H1 (cell line): ENCODE measurements at regions not wholly inside any gene's neighbourhood (a gene's known extent, or its start where the extent isn't known, plus 50 kb on each side); places are given as distances from the start of the nearest gene placed in this dataset.

Experiments used
- CTCF ChIA-PET: fragments of 300-600 bp; sonication (Branson Sonifier 250); formaldehyde crosslinking; loops from one replicate; lab custom pipeline; 2021; ENCODE audit not compliant: partially characterized antibody; lab: Charles Lee
- POLR2A ChIA-PET: fragments of 300-600 bp; sonication (Branson Sonifier 250); formaldehyde crosslinking; loops from one replicate; lab custom pipeline; 2021; ENCODE audit warnings: inconsistent platforms; ENCODE audit not compliant: partially characterized antibody; lab: Charles Lee
- DNase-seq, 2 experiments: peaks; one replicate each; pipeline versions ENCODE4 v3.0.0 to v3.0.0-alpha.2; 2010 to 2022; ENCODE audit warnings: low spot score in 2 of 2, low read depth in 1 of 2, mixed read lengths in 1 of 2
- FAIRE-seq: peaks from 2 replicates; lab custom pipeline; 2011; peaks lifted over from hg19 to GRCh38; lab: Jason Lieb, UNC
- H2AFZ ChIP-seq: 2 replicates; pipeline ENCODE4 v1.8.1; 2012; ENCODE audit warnings: low read length, inconsistent platforms
- H2AK5ac ChIP-seq: 2 replicates; pipeline ENCODE4 v1.6.1; 2013; ENCODE audit warnings: low read depth, low read length
- H2BK120ac ChIP-seq: replicated peaks from 2 replicates; pipeline ENCODE3; 2013; ENCODE audit warnings: low read depth, low read length, inconsistent platforms
- H2BK12ac ChIP-seq: 2 replicates; pipeline ENCODE4 v1.6.1; 2013; ENCODE audit warnings: low read depth, low read length
- H2BK15ac ChIP-seq: 2 replicates; pipeline ENCODE4 v1.6.1; 2013; ENCODE audit warnings: low read length
- H2BK20ac ChIP-seq: 2 replicates; pipeline ENCODE4 v1.6.1; 2013; ENCODE audit warnings: low read length
- H2BK5ac ChIP-seq: 2 replicates; pipeline ENCODE4 v1.6.1; 2013; ENCODE audit warnings: low read depth, low read length
- H3K14ac ChIP-seq: 2 replicates; pipeline ENCODE4 v1.6.1; 2013; ENCODE audit warnings: inconsistent platforms; ENCODE audit not compliant: insufficient read length
- H3K18ac ChIP-seq: 2 replicates; pipeline ENCODE4 v1.6.1; 2013; ENCODE audit warnings: low read length; ENCODE audit errors: extremely low read depth
- H3K23ac ChIP-seq: 2 replicates; pipeline ENCODE4 v1.6.1; 2013; ENCODE audit warnings: inconsistent platforms; ENCODE audit not compliant: insufficient read length
- H3K23me2 ChIP-seq: 2 replicates; pipeline ENCODE4 v1.6.1; 2013; ENCODE audit warnings: low read depth, low read length
- H3K27ac ChIP-seq: 2 replicates; pipeline ENCODE4 v1.6.1; 2011; ENCODE audit warnings: low read depth, low read length, inconsistent platforms
- H3K27me3 ChIP-seq, 4 experiments: replicated peaks in 1 of 4; 1 replicate in 1 of 4; 2 replicates in 3 of 4; pipeline versions ENCODE4 v1.6.1 to v1.8.1; 2011 to 2013; ENCODE audit warnings: low read length in 3 of 4, mild to moderate bottlenecking in 3 of 4, inconsistent platforms in 2 of 4, mixed read lengths in 2 of 4, moderate library complexity in 1 of 4; ENCODE audit not compliant: control insufficient read depth in 3 of 4, insufficient read depth in 3 of 4; ENCODE audit errors: extremely low read depth in 1 of 4
- H3K36me3 ChIP-seq, 4 experiments: 2 replicates each; pipeline versions ENCODE4 v1.6.1 to v1.8.1; 2011 to 2013; ENCODE audit warnings: mild to moderate bottlenecking in 4 of 4, low read length in 3 of 4, moderate library complexity in 2 of 4, control low read depth in 1 of 4, inconsistent platforms in 1 of 4; ENCODE audit not compliant: insufficient read depth in 4 of 4, control insufficient read depth in 2 of 4
- H3K4ac ChIP-seq: replicated peaks from 2 replicates; pipeline ENCODE3; 2013; ENCODE audit warnings: low read length, low read depth, mixed read lengths, inconsistent platforms; ENCODE audit not compliant: insufficient read length
- H3K4me1 ChIP-seq, 4 experiments: replicated peaks in 1 of 4; 1 replicate in 1 of 4; 2 replicates in 3 of 4; pipeline versions ENCODE4 v1.6.1 to v1.8.1; 2011 to 2013; ENCODE audit warnings: low read length in 3 of 4, inconsistent platforms in 2 of 4, mixed read lengths in 1 of 4; ENCODE audit not compliant: insufficient read depth in 4 of 4, control insufficient read depth in 3 of 4
- H3K4me2 ChIP-seq, 2 experiments: 2 replicates each; pipeline versions ENCODE4 v1.6.1 to v1.8.1; 2011 to 2013; ENCODE audit warnings: low read depth in 2 of 2, low read length in 2 of 2, control low read depth in 1 of 2, inconsistent platforms in 1 of 2, mild to moderate bottlenecking in 1 of 2; ENCODE audit not compliant: insufficient read depth in 1 of 2
- H3K4me3 ChIP-seq, 4 experiments: fragments of 200-600, 300-600 bp in 1 of 4; sonication (generic), shearing (Covaris generic), sonication (Bioruptor Twin) in 1 of 4; 2 replicates each; pipeline versions ENCODE4 v1.5.1 to v1.8.1; 2011 to 2016; ENCODE audit warnings: low read length in 4 of 4, low read depth in 3 of 4, control low read depth in 2 of 4, inconsistent platforms in 2 of 4, mild to moderate bottlenecking in 2 of 4, mixed read lengths in 1 of 4, moderate library complexity in 1 of 4; ENCODE audit not compliant: insufficient read depth in 2 of 4; ENCODE audit errors: extremely low read depth in 1 of 4
- H3K56ac ChIP-seq: replicated peaks from 2 replicates; pipeline ENCODE3; 2013; ENCODE audit warnings: low read depth, mild to moderate bottlenecking, mixed read lengths, low read length, inconsistent platforms; ENCODE audit not compliant: insufficient read length
- H3K79me1 ChIP-seq: 2 replicates; pipeline ENCODE4 v1.6.1; 2013; ENCODE audit warnings: low read depth, low read length, control low read depth
- H3K79me2 ChIP-seq, 2 experiments: 2 replicates each; pipeline versions ENCODE4 v1.6.1 to v1.8.1; 2012 to 2013; ENCODE audit warnings: low read length in 2 of 2, mild to moderate bottlenecking in 2 of 2, inconsistent platforms in 1 of 2; ENCODE audit not compliant: insufficient read depth in 2 of 2, control insufficient read depth in 1 of 2
- H3K9ac ChIP-seq, 4 experiments: replicated peaks in 1 of 4; 1 replicate in 1 of 4; 2 replicates in 3 of 4; pipeline versions ENCODE4 v1.6.1 to v1.8.1; 2011 to 2013; ENCODE audit warnings: low read depth in 3 of 4, low read length in 3 of 4, control low read depth in 2 of 4, mild to moderate bottlenecking in 2 of 4, moderate library complexity in 2 of 4, inconsistent platforms in 1 of 4; ENCODE audit errors: extremely low read depth in 1 of 4
- H3K9me3 ChIP-seq, 2 experiments: 2 replicates each; pipeline versions ENCODE4 v1.6.1 to v1.8.1; 2012 to 2013; ENCODE audit warnings: mild to moderate bottlenecking in 2 of 2, moderate library complexity in 2 of 2, control low read depth in 1 of 2, inconsistent platforms in 1 of 2, low read depth in 1 of 2, low read length in 1 of 2, mixed read lengths in 1 of 2; ENCODE audit not compliant: insufficient read depth in 2 of 2
- H4K20me1 ChIP-seq, 2 experiments: replicated peaks in 1 of 2; 2 replicates each; pipeline versions ENCODE3 to v1.8.1; 2011 to 2013; ENCODE audit warnings: inconsistent platforms in 2 of 2, low read length in 2 of 2, mild to moderate bottlenecking in 1 of 2; ENCODE audit not compliant: insufficient read depth in 2 of 2, control insufficient read depth in 1 of 2
- H4K5ac ChIP-seq: 2 replicates; pipeline ENCODE4 v1.6.1; 2013; ENCODE audit warnings: low read length, low read depth, mixed read lengths, inconsistent platforms; ENCODE audit not compliant: insufficient read length
- H4K8ac ChIP-seq: 2 replicates; pipeline ENCODE4 v1.8.0; 2013; ENCODE audit warnings: mild to moderate bottlenecking, moderate library complexity, low read length, inconsistent platforms; ENCODE audit not compliant: insufficient read depth; ENCODE audit errors: extremely low read depth
- H4K91ac ChIP-seq: replicated peaks from 2 replicates; pipeline ENCODE3; 2013; ENCODE audit warnings: low read length, mixed read lengths, inconsistent platforms; ENCODE audit not compliant: insufficient read length
- ATF3 ChIP-seq: IDR thresholded peaks from 2 replicates; pipeline ENCODE4 v1.6.1; 2011; ENCODE audit warnings: low read depth, mild to moderate bottlenecking, low read length; ENCODE audit not compliant: insufficient read depth
- BCL11A ChIP-seq, 2 experiments: IDR thresholded peaks; one replicate each; pipeline ENCODE4 v1.6.1; 2011; ENCODE audit warnings: low read depth in 2 of 2, low read length in 2 of 2, mild to moderate bottlenecking in 2 of 2
- CBX8 ChIP-seq: fragments of 300-800, 300-1000 bp; sonication (generic); IDR thresholded peaks from 2 replicates; pipeline ENCODE4 v1.7.1; 2016; ENCODE audit warnings: low read depth, low read length, borderline replicate concordance
- CHD1 ChIP-seq: IDR thresholded peaks from 2 replicates; pipeline ENCODE4 v1.6.1; 2012; ENCODE audit warnings: low read depth, low read length, improper control_type of control experiment
- GABPA ChIP-seq: IDR thresholded peaks from 2 replicates; pipeline ENCODE4 v1.6.1; 2011; ENCODE audit warnings: mild to moderate bottlenecking, low read length, moderate library complexity, borderline replicate concordance; ENCODE audit not compliant: insufficient read depth
- JUND ChIP-seq: IDR thresholded peaks from 2 replicates; pipeline ENCODE4 v1.6.1; 2011; ENCODE audit warnings: mild to moderate bottlenecking, improper control_type of control experiment, low read length
- KDM4A ChIP-seq: IDR thresholded peaks from one replicate; pipeline ENCODE4 v1.7.1; 2012; ENCODE audit warnings: low read depth, mild to moderate bottlenecking, moderate library complexity, low read length, inconsistent platforms; ENCODE audit not compliant: severe bottlenecking
- MAFK ChIP-seq: IDR thresholded peaks from 2 replicates; pipeline ENCODE4 v1.6.1; 2012; ENCODE audit warnings: low read depth, mild to moderate bottlenecking, improper control_type of control experiment, low read length
- NANOG ChIP-seq: IDR thresholded peaks from 2 replicates; pipeline ENCODE4 v1.6.1; 2011; ENCODE audit warnings: low read length, low read depth, mild to moderate bottlenecking, inconsistent platforms; ENCODE audit not compliant: insufficient read depth, poor library complexity, severe bottlenecking
- POLR2A ChIP-seq, 2 experiments: IDR thresholded peaks; 1 replicate in 1 of 2; 2 replicates in 1 of 2; pipeline ENCODE4 v1.6.1; 2011; ENCODE audit warnings: low read depth in 2 of 2, low read length in 2 of 2, mild to moderate bottlenecking in 2 of 2; ENCODE audit errors: control extremely low read depth in 1 of 2
- RAD21 ChIP-seq, 2 experiments: IDR thresholded peaks in 1 of 2; conservative IDR thresholded peaks in 1 of 2; 2 replicates each; pipeline ENCODE4 v1.6.1; 2011; ENCODE audit warnings: low read depth in 2 of 2, low read length in 2 of 2, improper control_type of control experiment in 1 of 2, inconsistent platforms in 1 of 2, mild to moderate bottlenecking in 1 of 2, moderate library complexity in 1 of 2
- RNF2 ChIP-seq: fragments of 200-900, 300-1000 bp; sonication (generic); IDR thresholded peaks from 2 replicates; pipeline ENCODE4 v1.7.1; 2016; ENCODE audit warnings: borderline replicate concordance, low read depth, mild to moderate bottlenecking, antibody characterized with exemption, low read length; ENCODE audit not compliant: poor library complexity, severe bottlenecking; ENCODE audit errors: missing control alignments
- SAP30 ChIP-seq: fragments of 300-600 bp; sonication (generic); IDR thresholded peaks from 2 replicates; pipeline ENCODE4 v1.7.1; 2012; ENCODE audit warnings: low read length, moderate library complexity, mild to moderate bottlenecking, inconsistent platforms; ENCODE audit not compliant: insufficient read depth, insufficient replicate concordance
- TCF12 ChIP-seq: IDR thresholded peaks from 2 replicates; pipeline ENCODE4 v1.6.1; 2011; ENCODE audit warnings: low read depth, mild to moderate bottlenecking, low read length
- WGBS, 2 experiments: shearing (Covaris generic) in 1 of 2; methylation state at CpG; one replicate each; pipeline versions ENCODE4 v1.1.6 to v1.1.7; 2013 to 2015; ENCODE audit warnings: low lambda C conversion rate in 2 of 2, mixed read lengths in 2 of 2, inconsistent platforms in 1 of 2, low coverage in 1 of 2, missing lambda C conversion rate in 1 of 2; ENCODE audit not compliant: insufficient replicate concordance in 2 of 2, insufficient coverage in 1 of 2, insufficient read length in 1 of 2; ENCODE audit errors: extremely low coverage in 1 of 2, missing lambda C conversion rate in 1 of 2; 5-methylcytosine and 5-hydroxymethylcytosine counted together

- H3K4me3 ChIP-seq: no peak overlapping the region
- H3K27me3 ChIP-seq: no peaks in the 10 kb centered on the region
- no peak overlapping the region for H2BK12ac ChIP-seq
- H3K23me2 ChIP-seq: no peaks in the 10 kb centered on the region
- H4K8ac ChIP-seq: no peak overlapping the region
- no peak overlapping the region for H2BK5ac ChIP-seq
- H3K9ac ChIP-seq: no peak overlapping the region
- no peak overlapping the region for H3K27ac ChIP-seq
- no peaks in the 10 kb centered on the region for H3K36me3 ChIP-seq
- no peaks in the 10 kb centered on the region for H4K20me1 ChIP-seq
- no peak overlapping the region for H3K56ac ChIP-seq
- H3K4ac ChIP-seq: no peak overlapping the region
- no peaks in the 10 kb centered on the region for H3K9me3 ChIP-seq
- H3K23ac ChIP-seq: no peak overlapping the region
- DNase-seq (no peak), FAIRE-seq (no peak)
- H3K4me1 ChIP-seq: no peaks in the 10 kb centered on the region
- no peaks in the 10 kb centered on the region for H3K79me1 ChIP-seq
- H2BK15ac ChIP-seq: no peak overlapping the region
- no peak overlapping the region for H2AFZ ChIP-seq
- H2BK20ac ChIP-seq: no peak overlapping the region
- H3K18ac ChIP-seq: no peak overlapping the region
- H2BK120ac ChIP-seq: no peak overlapping the region
- no peak overlapping the region for H4K91ac ChIP-seq
- no peak overlapping the region for H2AK5ac ChIP-seq
- no peak overlapping the region for H3K14ac ChIP-seq
- POLR2A ChIA-PET: no interaction called here
- 75% methylated on average over 6 of the region's 6 CpGs; no CpG with 5 or more reads in 1 of the 2 experiments for WGBS, 2 experiments
- CTCF ChIA-PET: interaction anchor here (1.2 kb wide), 1 partner anchor 19 kb away, joined by 4 read pairs; no protein-coding TSS in a partner anchor
- H3K79me2 ChIP-seq: no peaks in the 10 kb centered on the region
- H4K5ac ChIP-seq: no peak overlapping the region
- no peak overlapping the region for H3K4me2 ChIP-seq
- TF ChIP-seq RAD21 (IDR thresholded peaks at IDR 0.05 in 1 of 2, conservative IDR thresholded peaks at IDR 0.05 in 1 of 2; ENCODE audit: low read depth in 2 of 2, low read length in 2 of 2) (no peak), JUND (no peak), ATF3 (no peak), MAFK (no peak), TCF12 (no peak), CHD1 (no peak), NANOG (no peak), BCL11A (IDR thresholded peaks at IDR 0.05; ENCODE audit: low read depth in 2 of 2, low read length in 2 of 2) (no peak), CBX8 (no peak), GABPA (no peak), RNF2 (no peak), SAP30 (no peak), KDM4A (no peak), POLR2A (IDR thresholded peaks at IDR 0.05; ENCODE audit: control extremely low read depth in 1 of 2, low read depth in 2 of 2, low read length in 2 of 2) (no peak)
Measured at GRCh38 chr21:14718951-14719350, 172.8 kb upstream of the SAMSN1 start.
